ENCODE measurements at regions not wholly inside any gene's neighbourhood (a gene's known extent, or its start where the extent isn't known, plus 50 kb on each side); places are given as distances from the start of the nearest gene placed in this dataset.

- FAIRE-seq, result no peak
- no peak for TF ChIP-seq POLR2A (IDR thresholded peaks at IDR 0.05; ENCODE audit: low read depth, low read length)
- TF ChIP-seq POLR2AphosphoS5 (IDR thresholded peaks at IDR 0.05; ENCODE audit: low read depth, low read length), result no peak
- TF ChIP-seq TAF1 (IDR thresholded peaks at IDR 0.05; ENCODE audit: low read depth, low read length), result no peak
- no peak for TF ChIP-seq POU2F2 (IDR thresholded peaks at IDR 0.05; ENCODE audit: low read depth, low read length)
- no peak for TF ChIP-seq PAX5 (IDR thresholded peaks at IDR 0.05; ENCODE audit: insufficient read depth, low read length, severe bottlenecking)
- no peak for TF ChIP-seq SPI1 (IDR thresholded peaks at IDR 0.05; ENCODE audit: low read depth, low read length)
- no peak for DNase-seq (ENCODE audit: insufficient read length, low spot score)
Observed at GRCh38 chr6:105588123-105588710, 185.3 kb upstream of the PREP start.

GRCh38 chr6:105587349-105588122 is 184.7 kb upstream of the PREP start:
- FAIRE-seq (no peak), DNase-seq (ENCODE audit: insufficient read length, low spot score) (no peak)
- TF ChIP-seq POU2F2 (IDR thresholded peaks at IDR 0.05; ENCODE audit: low read depth, low read length) (no peak), POLR2A (IDR thresholded peaks at IDR 0.05; ENCODE audit: low read depth, low read length) (no peak), TAF1 (IDR thresholded peaks at IDR 0.05; ENCODE audit: low read depth, low read length) (no peak), SPI1 (IDR thresholded peaks at IDR 0.05; ENCODE audit: low read depth, low read length) (no peak), PAX5 (IDR thresholded peaks at IDR 0.05; ENCODE audit: insufficient read depth, low read length, severe bottlenecking) (no peak), POLR2AphosphoS5 (IDR thresholded peaks at IDR 0.05; ENCODE audit: low read depth, low read length) (no peak)

- TF ChIP-seq PAX5 (IDR thresholded peaks at IDR 0.05; ENCODE audit: insufficient read depth, low read length, severe bottlenecking) (no peak), POU2F2 (IDR thresholded peaks at IDR 0.05; ENCODE audit: low read depth, low read length) (no peak), TAF1 (IDR thresholded peaks at IDR 0.05; ENCODE audit: low read depth, low read length) (no peak), POLR2A (IDR thresholded peaks at IDR 0.05; ENCODE audit: low read depth, low read length) (no peak), POLR2AphosphoS5 (IDR thresholded peaks at IDR 0.05; ENCODE audit: low read depth, low read length) (no peak), SPI1 (IDR thresholded peaks at IDR 0.05; ENCODE audit: low read depth, low read length) (no peak)
- DNase-seq (ENCODE audit: insufficient read length, low spot score), result no peak
- no peak for FAIRE-seq
Observed at GRCh38 chr6:105578179-105578707, 175.4 kb upstream of the PREP start.

DNA sequence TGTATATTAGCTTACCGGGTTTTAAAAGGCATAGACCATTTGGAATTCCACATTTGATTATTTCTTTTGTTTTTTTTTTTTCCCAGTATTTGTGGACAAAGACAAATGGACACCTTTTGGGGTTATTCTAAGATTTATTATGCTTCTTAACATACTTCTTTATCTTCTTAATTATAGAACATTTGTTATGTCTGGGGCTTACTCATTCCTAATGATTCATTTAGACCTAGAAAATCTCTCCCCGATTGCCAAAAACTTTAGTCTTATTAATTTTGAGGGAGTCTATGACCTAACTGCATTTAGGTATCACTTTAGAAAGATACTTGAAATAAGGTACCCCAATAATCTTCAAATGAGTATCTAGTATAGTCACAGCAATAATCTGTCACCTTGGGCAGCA is 170.7 kb upstream of the PREP start:
- no peak for FAIRE-seq
- DNase-seq (ENCODE audit: insufficient read length, low spot score), result no peak
- TF ChIP-seq POU2F2 (IDR thresholded peaks at IDR 0.05; ENCODE audit: low read depth, low read length) (no peak), PAX5 (IDR thresholded peaks at IDR 0.05; ENCODE audit: insufficient read depth, low read length, severe bottlenecking) (no peak), SPI1 (IDR thresholded peaks at IDR 0.05; ENCODE audit: low read depth, low read length) (no peak), POLR2A (IDR thresholded peaks at IDR 0.05; ENCODE audit: low read depth, low read length) (no peak), POLR2AphosphoS5 (IDR thresholded peaks at IDR 0.05; ENCODE audit: low read depth, low read length) (no peak), TAF1 (IDR thresholded peaks at IDR 0.05; ENCODE audit: low read depth, low read length) (no peak)

DNA sequence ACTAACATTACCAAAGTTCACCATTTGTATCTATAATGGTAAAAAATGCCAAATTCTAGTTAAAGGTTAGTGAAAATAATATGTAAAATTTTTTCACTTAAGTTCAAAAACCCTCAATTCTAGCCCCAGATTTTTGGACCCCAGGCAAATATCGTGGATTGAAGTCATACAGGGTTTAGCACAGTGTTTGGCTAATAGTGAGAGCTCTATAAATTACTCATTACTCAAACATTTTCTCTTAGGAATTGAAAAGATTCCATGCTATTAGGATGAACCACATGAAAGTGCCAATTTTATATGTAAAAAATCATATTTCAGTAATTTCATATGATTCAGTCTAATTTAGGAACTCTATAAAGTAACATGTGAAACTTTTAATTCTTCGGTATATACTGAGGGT is 170.3 kb upstream of the PREP start:
- FAIRE-seq, result no peak
- TF ChIP-seq PAX5 (IDR thresholded peaks at IDR 0.05; ENCODE audit: insufficient read depth, low read length, severe bottlenecking), result no peak
- no peak for TF ChIP-seq SPI1 (IDR thresholded peaks at IDR 0.05; ENCODE audit: low read depth, low read length)
- TF ChIP-seq POU2F2 (IDR thresholded peaks at IDR 0.05; ENCODE audit: low read depth, low read length), result no peak
- DNase-seq (ENCODE audit: insufficient read length, low spot score), result no peak

DNA sequence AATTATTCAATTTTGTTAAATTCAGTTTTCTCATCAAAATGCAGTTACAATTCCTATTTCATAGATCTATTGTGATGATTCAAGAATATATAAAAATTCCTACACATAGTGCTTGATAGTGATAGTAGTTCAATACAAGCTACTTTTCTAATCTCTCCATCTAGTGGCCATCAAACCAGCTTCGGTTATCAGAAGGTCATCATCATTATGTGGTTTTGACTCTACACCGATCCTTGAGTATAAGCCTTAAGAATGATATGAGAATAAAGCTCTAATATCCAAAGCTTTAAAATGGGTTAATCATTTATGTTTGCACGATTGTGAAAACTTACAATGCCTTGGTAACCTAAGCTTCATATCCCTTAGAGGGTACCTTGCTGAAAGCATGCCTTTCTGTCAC is 167.5 kb upstream of the PREP start:
- DNase-seq (ENCODE audit: insufficient read length, low spot score) (no peak), FAIRE-seq (no peak)
- TF ChIP-seq POLR2A (IDR thresholded peaks at IDR 0.05; ENCODE audit: low read depth, low read length) (no peak), SPI1 (IDR thresholded peaks at IDR 0.05; ENCODE audit: low read depth, low read length) (no peak), TAF1 (IDR thresholded peaks at IDR 0.05; ENCODE audit: low read depth, low read length) (no peak), POU2F2 (IDR thresholded peaks at IDR 0.05; ENCODE audit: low read depth, low read length) (no peak), POLR2AphosphoS5 (IDR thresholded peaks at IDR 0.05; ENCODE audit: low read depth, low read length) (no peak), PAX5 (IDR thresholded peaks at IDR 0.05; ENCODE audit: insufficient read depth, low read length, severe bottlenecking) (no peak)

DNA sequence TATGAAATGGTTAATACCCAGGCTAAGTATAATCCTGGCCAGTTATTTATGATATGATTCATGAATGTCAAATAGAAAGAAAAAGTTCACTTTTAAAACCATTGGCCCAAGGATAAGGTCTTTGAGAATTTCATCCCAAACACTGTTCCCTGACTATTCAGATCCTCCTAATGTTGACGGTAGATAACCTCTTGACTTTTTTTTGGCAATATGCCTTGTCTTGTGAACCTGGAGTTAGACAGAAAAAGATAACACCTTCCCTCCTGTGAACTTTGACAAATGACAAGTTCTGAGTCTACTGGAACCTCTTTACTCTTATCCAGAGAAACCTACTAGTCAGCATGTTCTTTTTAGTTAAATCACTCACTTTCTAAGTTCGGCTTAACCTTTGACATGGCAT is 166.8 kb upstream of the PREP start:
- TF ChIP-seq PAX5 (IDR thresholded peaks at IDR 0.05; ENCODE audit: insufficient read depth, low read length, severe bottlenecking) (no peak), POU2F2 (IDR thresholded peaks at IDR 0.05; ENCODE audit: low read depth, low read length) (no peak), SPI1 (IDR thresholded peaks at IDR 0.05; ENCODE audit: low read depth, low read length) (no peak), POLR2A (IDR thresholded peaks at IDR 0.05; ENCODE audit: low read depth, low read length) (no peak), POLR2AphosphoS5 (IDR thresholded peaks at IDR 0.05; ENCODE audit: low read depth, low read length) (no peak), TAF1 (IDR thresholded peaks at IDR 0.05; ENCODE audit: low read depth, low read length) (no peak)

DNA sequence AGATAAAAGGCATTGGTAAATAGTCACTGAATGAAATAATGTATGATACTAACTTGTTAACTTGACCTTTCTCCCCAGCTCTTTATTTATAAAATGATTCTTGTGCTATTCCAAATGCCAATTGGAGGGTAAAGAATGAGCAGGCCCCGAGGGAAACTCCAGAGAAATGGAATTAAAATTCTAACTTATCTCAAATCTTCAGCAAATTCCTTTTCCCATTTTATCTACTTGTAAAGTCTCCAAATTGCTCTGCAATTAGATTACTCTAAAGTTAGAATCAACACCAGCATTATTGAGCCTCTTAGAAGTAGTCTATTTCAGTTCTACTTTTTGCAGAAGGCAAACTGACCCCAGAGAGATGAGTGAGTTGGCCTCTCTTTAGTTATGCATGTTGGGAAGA is 165.9 kb upstream of the PREP start:
- DNase-seq (ENCODE audit: insufficient read length, low spot score), result no peak
- no peak for FAIRE-seq
- TF ChIP-seq TAF1 (IDR thresholded peaks at IDR 0.05; ENCODE audit: low read depth, low read length) (no peak), POLR2AphosphoS5 (IDR thresholded peaks at IDR 0.05; ENCODE audit: low read depth, low read length) (no peak), POLR2A (IDR thresholded peaks at IDR 0.05; ENCODE audit: low read depth, low read length) (no peak), SPI1 (IDR thresholded peaks at IDR 0.05; ENCODE audit: low read depth, low read length) (no peak), PAX5 (IDR thresholded peaks at IDR 0.05; ENCODE audit: insufficient read depth, low read length, severe bottlenecking) (no peak), POU2F2 (IDR thresholded peaks at IDR 0.05; ENCODE audit: low read depth, low read length) (no peak)

More for the DNA sequence above, 166.8 kb upstream of the PREP start:
- DNase-seq (ENCODE audit: insufficient read length, low spot score), result no peak
- no peak for FAIRE-seq

DNA sequence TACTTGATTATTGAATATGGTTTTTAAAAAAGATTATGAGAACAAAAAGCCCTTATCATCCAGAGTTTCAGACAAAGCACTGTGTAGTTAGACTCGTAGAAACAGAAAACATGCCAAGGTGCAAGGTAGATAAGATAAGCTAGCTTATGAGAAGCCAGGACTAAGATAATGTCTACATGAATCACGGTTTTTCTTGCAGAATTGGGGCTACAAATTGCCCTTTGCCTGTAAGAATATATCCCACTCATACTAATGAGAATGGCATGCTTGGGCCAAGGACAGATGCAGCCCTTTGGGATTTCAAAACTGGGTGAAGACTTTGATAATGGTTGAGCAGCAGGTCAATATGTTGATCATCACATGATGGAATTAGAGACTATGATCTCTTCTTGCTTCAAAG is 165.3 kb upstream of the PREP start:
- TF ChIP-seq POLR2AphosphoS5 (IDR thresholded peaks at IDR 0.05; ENCODE audit: low read depth, low read length), result no peak
- TF ChIP-seq TAF1 (IDR thresholded peaks at IDR 0.05; ENCODE audit: low read depth, low read length), result no peak
- no peak for TF ChIP-seq POU2F2 (IDR thresholded peaks at IDR 0.05; ENCODE audit: low read depth, low read length)
- no peak for TF ChIP-seq SPI1 (IDR thresholded peaks at IDR 0.05; ENCODE audit: low read depth, low read length)
- no peak for TF ChIP-seq PAX5 (IDR thresholded peaks at IDR 0.05; ENCODE audit: insufficient read depth, low read length, severe bottlenecking)
- no peak for TF ChIP-seq POLR2A (IDR thresholded peaks at IDR 0.05; ENCODE audit: low read depth, low read length)
- DNase-seq (ENCODE audit: insufficient read length, low spot score) (no peak), FAIRE-seq (no peak)

All from GM12891 (cell line).